MM.1S (cell line): ENCODE measurements at regions not wholly inside any gene's neighbourhood (a gene's known extent, or its start where the extent isn't known, plus 50 kb on each side); places are given as distances from the start of the nearest gene placed in this dataset.

Source experiments
- EZH2 ChIP-seq: fragments of 300-600 bp; sonication (generic); optimal IDR thresholded peaks from 2 replicates; pipeline ENCODE3; 2017; ENCODE audit warnings: low read depth, mild to moderate bottlenecking, antibody characterized with exemption, low read length, mixed read lengths
- EZH2phosphoT487 ChIP-seq: fragments of 300-600 bp; sonication (generic); IDR thresholded peaks from 2 replicates; pipeline ENCODE4 v1.6.1; 2018; ENCODE audit warnings: antibody characterized with exemption, low read length

DNA sequence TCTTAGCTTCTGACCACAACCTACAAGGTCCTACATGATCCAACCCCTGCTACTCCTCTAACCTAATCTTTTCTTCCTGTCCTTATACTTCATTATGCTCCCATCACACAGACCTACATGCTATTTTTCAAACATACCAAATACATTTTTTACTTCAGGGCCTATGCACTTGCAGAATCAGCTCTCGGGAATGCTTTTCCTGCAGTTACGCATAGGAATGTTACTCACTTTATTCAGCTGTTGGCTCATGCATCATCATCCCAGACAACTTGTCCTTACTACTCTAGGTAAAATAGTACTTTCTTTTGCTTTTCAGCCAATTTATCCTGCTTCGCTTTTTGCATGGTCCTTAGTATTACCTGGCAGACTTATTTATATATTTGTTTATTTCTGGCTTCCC, 105.6 kb downstream of the OXSM start:
- TF ChIP-seq EZH2phosphoT487 (no peak), EZH2 (no peak)
